CD4-positive, alpha-beta memory T cell (primary cell): ENCODE measurements at regions not wholly inside any gene's neighbourhood (a gene's known extent, or its start where the extent isn't known, plus 50 kb on each side); places are given as distances from the start of the nearest gene placed in this dataset. TPM values are rescaled to one million over a fixed set of nuclear protein-coding genes. Genes with fewer than 3 reads are reported as not detected.
"Not testable (repeated sequence)": the region's sequence is repeated elsewhere in the genome, so short reads cannot be mapped to it uniquely, and the experiment has no call there.

Experiments
- CTCF ChIA-PET: fragments of 350-600 bp; sonication (Branson Sonifier 250); formaldehyde crosslinking; loops from one replicate; lab custom pipeline; 2021; ENCODE audit warnings: inconsistent platforms; ENCODE audit not compliant: partially characterized antibody; lab: Charles Lee
- POLR2A ChIA-PET: fragments of 350-600 bp; sonication (Branson Sonifier 250); formaldehyde crosslinking; loops from one replicate; lab custom pipeline; 2021; ENCODE audit not compliant: partially characterized antibody; lab: Charles Lee
- DNase-seq, 5 donors: peaks; one replicate each; pipeline versions ENCODE4 v3.0.0 to v3.0.0-alpha.2; 2020 to 2022; ENCODE audit warnings: mixed read lengths in 1 of 5
- H3K27ac ChIP-seq: one replicate; pipeline ENCODE4 v1.7.0; 2013; ENCODE audit warnings: low read depth, low read length
- H3K27me3 ChIP-seq: 2 replicates; pipeline ENCODE4 v1.7.0; 2013; ENCODE audit warnings: mild to moderate bottlenecking, low read length, moderate library complexity; ENCODE audit not compliant: insufficient read depth
- H3K36me3 ChIP-seq: 2 replicates; pipeline ENCODE4 v1.7.0; 2013; ENCODE audit warnings: mild to moderate bottlenecking, low read length, moderate library complexity; ENCODE audit not compliant: insufficient read depth
- H3K4me1 ChIP-seq: 2 replicates; pipeline ENCODE4 v1.7.0; 2013; ENCODE audit warnings: mild to moderate bottlenecking, low read length, moderate library complexity; ENCODE audit not compliant: insufficient read depth
- H3K4me3 ChIP-seq, 2 donors: one replicate each; pipeline ENCODE4 v1.7.0; 2013; ENCODE audit warnings: low read length in 2 of 2, mild to moderate bottlenecking in 1 of 2
- H3K9me3 ChIP-seq, 2 donors: one replicate each; pipeline ENCODE4 v1.7.0; 2013; ENCODE audit warnings: low read length in 2 of 2, control low read depth in 1 of 2; ENCODE audit not compliant: control insufficient read depth in 1 of 2
- H3K27ac Mint-ChIP-seq, 7 donors: one replicate each; pipeline ENCODE4 v1.8.0; 2020 to 2021; ENCODE audit warnings: mixed read lengths in 7 of 7, mild to moderate bottlenecking in 6 of 7, inconsistent platforms in 3 of 7, moderate library complexity in 3 of 7
- H3K27me3 Mint-ChIP-seq, 2 donors: one replicate each; pipeline ENCODE4 v1.8.0; 2020 to 2021; ENCODE audit warnings: mixed read lengths in 2 of 2
- H3K36me3 Mint-ChIP-seq, 2 donors: one replicate each; pipeline ENCODE4 v1.8.0; 2020 to 2021; ENCODE audit warnings: mixed read lengths in 2 of 2, inconsistent platforms in 1 of 2, mild to moderate bottlenecking in 1 of 2
- H3K4me1 Mint-ChIP-seq, 4 donors: one replicate each; pipeline ENCODE4 v1.8.0; 2020 to 2021; ENCODE audit warnings: mixed read lengths in 4 of 4, mild to moderate bottlenecking in 1 of 4
- H3K4me3 Mint-ChIP-seq, 8 donors: one replicate each; pipeline ENCODE4 v1.8.0; 2020 to 2021; ENCODE audit warnings: mixed read lengths in 8 of 8, mild to moderate bottlenecking in 7 of 8, moderate library complexity in 6 of 8, inconsistent platforms in 3 of 8
- H3K9me3 Mint-ChIP-seq, 8 donors: one replicate each; pipeline ENCODE4 v1.8.0; 2020 to 2021; ENCODE audit warnings: mixed read lengths in 8 of 8, mild to moderate bottlenecking in 5 of 8, inconsistent platforms in 3 of 8, moderate library complexity in 1 of 8
- intact Hi-C: fragments of 100-400 bp; cut with micrococcal nuclease; formaldehyde crosslinking; loops from one replicate; pipeline ENCODE4 v1.15.1; 2023
- microRNA-seq: library from miRNA; unstranded; fragments of <30 nt; microRNA quantifications from one replicate; pipeline ENCODE4 v1.2.0, GENCODE V29; 2021; ENCODE audit warnings: borderline replicate concordance, borderline number of aligned reads, borderline microRNAs expressed, mixed read lengths

DNA sequence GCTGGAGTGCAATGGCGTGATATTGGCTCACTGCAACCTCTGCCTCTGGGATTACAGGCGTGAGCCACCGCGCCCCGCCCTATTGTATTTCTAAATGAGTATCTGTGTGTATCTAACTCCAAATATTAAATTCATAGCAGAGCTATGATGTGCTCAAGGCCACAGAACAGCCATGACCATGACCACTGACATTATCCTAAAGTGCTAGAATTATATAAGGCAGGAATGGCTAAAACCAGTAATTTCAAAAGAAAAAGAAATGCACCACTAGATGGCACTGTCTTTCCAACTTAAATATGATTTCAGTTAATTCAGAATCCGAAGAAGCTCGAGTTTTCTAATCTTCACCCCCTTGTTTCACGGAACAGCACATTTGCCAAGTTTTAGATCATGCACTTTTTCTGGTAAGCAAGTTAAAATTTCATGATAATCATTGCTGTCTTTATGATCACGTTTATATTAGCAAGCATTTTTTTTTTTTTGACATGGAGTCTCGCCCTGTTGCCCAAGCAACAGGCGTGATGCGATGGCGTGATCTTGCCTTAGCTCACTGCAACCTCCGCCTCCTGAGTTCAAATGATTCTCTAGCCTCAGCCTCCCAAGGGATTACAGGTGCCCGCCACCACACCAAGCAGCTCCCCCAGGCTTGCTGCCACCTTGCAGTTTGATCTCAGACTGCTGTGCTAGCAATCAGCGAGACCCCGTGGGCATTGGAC is 65.3 kb downstream of the OR13A1 start:
- H3K4me1 ChIP-seq: no peaks in the 10 kb centered on the region
- POLR2A ChIA-PET: interaction anchor here (0.9 to 1.7 kb wide), 2 partner anchors 144 to 422 kb away, joined by 3 to 4 read pairs; no protein-coding TSS in a partner anchor
- H3K27me3 ChIP-seq: no peaks in the 10 kb centered on the region
- CTCF ChIA-PET: interaction anchor here (0.6 to 3.6 kb wide), 21 partner anchors 9 to 1272 kb away, joined by 3 to 20 read pairs (median 3); partner anchors contain the start of gene ZFAND4
- H3K9me3 Mint-ChIP-seq: no peaks in the 10 kb centered on the region
- H3K27ac ChIP-seq: no peak overlapping the region
- no peaks in the 10 kb centered on the region for H3K36me3 Mint-ChIP-seq
- H3K36me3 ChIP-seq: no peaks in the 10 kb centered on the region
- intact Hi-C loops: loop anchor here (1.0 to 10.0 kb wide), 4 partner anchors 215 to 777 kb away; partner anchors contain the start of genes WASHC2C and ZFAND4
- H3K27ac Mint-ChIP-seq: peak overlapping the region in 1 of 7 donors; percentile 6
- peaks cover 2% of the 10 kb centered on the region in 2 donors for H3K27me3 Mint-ChIP-seq
- H3K9me3 ChIP-seq: no peaks in the 10 kb centered on the region
- DNase-seq: peak in 4 of 5 donors; percentile 55 to 65 (median 58)
- H3K4me1 Mint-ChIP-seq: peaks cover 4 to 9% (median 7%) of the 10 kb centered on the region in 4 donors
- H3K4me3 ChIP-seq: no peak overlapping the region
- H3K4me3 Mint-ChIP-seq: peak overlapping the region in 4 of 8 donors; percentile 6 to 58 (median 36)

GRCh38 chr10:45250694-45251075 is 64.7 kb downstream of the OR13A1 start:
- ChIA-PET CTCF (interaction anchor here (0.7 to 3.6 kb wide), 19 partner anchors 10 to 779 kb away, joined by 3 to 20 read pairs (median 3); partner anchors contain the start of gene ZFAND4), POLR2A (interaction anchor here (0.9 to 1.7 kb wide), 2 partner anchors 143 to 421 kb away, joined by 3 to 4 read pairs; no protein-coding TSS in a partner anchor)
- not testable (repeated sequence) for H3K4me3 ChIP-seq, H3K9me3 Mint-ChIP-seq, H3K36me3 Mint-ChIP-seq, H3K27me3 ChIP-seq, H3K27ac Mint-ChIP-seq, H3K27ac ChIP-seq, H3K9me3 ChIP-seq, H3K36me3 ChIP-seq, H3K4me1 Mint-ChIP-seq, DNase-seq, H3K4me1 ChIP-seq, H3K27me3 Mint-ChIP-seq
- intact Hi-C loops: loop anchor here (1.0 to 10.0 kb wide), 4 partner anchors 214 to 777 kb away; partner anchors contain the start of genes WASHC2C and ZFAND4
- H3K4me3 Mint-ChIP-seq: peak overlapping the region in 1 of 8 donors; percentile 47

Small RNA genes lying in the stretch of these regions (microRNA-seq; reads per million reads assigned to microRNA genes)
- not detected for gene MIR3156-1
